ENCODE measurements at regions not wholly inside any gene's neighbourhood (a gene's known extent, or its start where the extent isn't known, plus 50 kb on each side); places are given as distances from the start of the nearest gene placed in this dataset.
"Not testable (repeated sequence)": the region's sequence is repeated elsewhere in the genome, so short reads cannot be mapped to it uniquely, and the experiment has no call there.

DNA sequence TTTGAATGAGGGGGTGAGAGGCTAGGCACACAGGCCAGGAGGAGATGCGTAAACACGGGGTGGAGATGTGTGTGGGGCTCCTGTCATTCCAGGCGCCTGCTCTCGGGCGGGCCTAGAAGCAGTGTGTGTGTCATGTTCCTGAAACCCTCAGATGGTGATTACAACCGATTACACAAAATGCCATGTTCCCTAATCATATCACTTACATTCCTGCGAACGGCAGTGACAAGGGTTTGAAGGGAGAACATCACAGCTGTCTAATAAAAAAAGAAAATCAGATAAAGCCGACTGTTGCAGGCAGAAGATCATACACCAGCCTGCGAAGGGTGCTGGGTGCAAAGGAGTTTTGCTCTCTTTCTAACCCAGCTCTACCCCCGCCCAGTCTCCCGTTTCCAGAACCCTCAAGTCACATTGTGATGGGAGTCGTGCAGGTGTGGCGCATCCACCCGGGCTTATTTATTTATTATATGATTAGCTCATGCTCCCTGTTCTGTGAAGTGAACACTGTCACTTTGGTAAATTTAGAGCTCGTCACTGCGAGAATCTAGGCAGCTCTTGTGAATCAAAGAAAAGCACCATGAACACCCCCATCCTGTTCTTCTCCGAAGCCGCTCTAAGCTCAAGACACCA is 140.3 kb downstream of the NR2F2 start:
- TF ChIP-seq, protein P1, sequence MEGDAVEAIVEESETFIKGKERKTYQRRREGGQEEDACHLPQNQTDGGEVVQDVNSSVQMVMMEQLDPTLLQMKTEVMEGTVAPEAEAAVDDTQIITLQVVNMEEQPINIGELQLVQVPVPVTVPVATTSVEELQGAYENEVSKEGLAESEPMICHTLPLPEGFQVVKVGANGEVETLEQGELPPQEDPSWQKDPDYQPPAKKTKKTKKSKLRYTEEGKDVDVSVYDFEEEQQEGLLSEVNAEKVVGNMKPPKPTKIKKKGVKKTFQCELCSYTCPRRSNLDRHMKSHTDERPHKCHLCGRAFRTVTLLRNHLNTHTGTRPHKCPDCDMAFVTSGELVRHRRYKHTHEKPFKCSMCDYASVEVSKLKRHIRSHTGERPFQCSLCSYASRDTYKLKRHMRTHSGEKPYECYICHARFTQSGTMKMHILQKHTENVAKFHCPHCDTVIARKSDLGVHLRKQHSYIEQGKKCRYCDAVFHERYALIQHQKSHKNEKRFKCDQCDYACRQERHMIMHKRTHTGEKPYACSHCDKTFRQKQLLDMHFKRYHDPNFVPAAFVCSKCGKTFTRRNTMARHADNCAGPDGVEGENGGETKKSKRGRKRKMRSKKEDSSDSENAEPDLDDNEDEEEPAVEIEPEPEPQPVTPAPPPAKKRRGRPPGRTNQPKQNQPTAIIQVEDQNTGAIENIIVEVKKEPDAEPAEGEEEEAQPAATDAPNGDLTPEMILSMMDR (IDR thresholded peaks at IDR 0.05; ENCODE audit: partially characterized antibody, unreplicated experiment) = no peak
- H3K9me3 Mint-ChIP-seq (ENCODE audit: unreplicated experiment) = no peaks in the 10 kb centered on the region
- no peaks in the 10 kb centered on the region for H3K36me3 Mint-ChIP-seq (ENCODE audit: unreplicated experiment)
- no peak overlapping the region for H3K27ac Mint-ChIP-seq (ENCODE audit: unreplicated experiment)
- H3K27me3 Mint-ChIP-seq (ENCODE audit: unreplicated experiment) = peaks cover 4% of the 10 kb centered on the region
- no peaks in the 10 kb centered on the region for H3K4me1 Mint-ChIP-seq (ENCODE audit: low read depth, unreplicated experiment)
- DNase-seq = no peak
- H3K4me3 Mint-ChIP-seq (ENCODE audit: unreplicated experiment) = no peak overlapping the region

DNA sequence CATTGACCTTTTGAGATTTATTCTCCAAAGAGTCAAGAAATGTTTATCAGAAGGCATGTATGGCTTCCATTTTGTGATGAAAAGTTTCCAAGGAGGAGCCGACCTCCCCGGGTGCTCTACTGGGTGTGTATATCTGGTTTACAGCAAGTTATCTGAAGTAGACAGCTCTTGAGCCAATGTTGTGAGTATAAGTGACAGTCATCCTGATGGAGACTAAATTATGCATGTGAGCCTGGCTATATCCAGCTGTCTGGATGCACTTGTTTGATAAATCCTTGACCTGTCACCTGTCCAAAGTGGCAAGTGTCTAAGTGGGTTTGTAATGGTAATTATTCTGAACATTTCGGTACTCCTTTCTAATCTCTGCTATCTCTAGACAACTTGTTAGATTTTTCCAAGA is 142.2 kb downstream of the NR2F2 start:
- no peak overlapping the region for H3K4me3 Mint-ChIP-seq (ENCODE audit: unreplicated experiment)
- H3K27ac Mint-ChIP-seq (ENCODE audit: unreplicated experiment) = no peak overlapping the region
- no peaks in the 10 kb centered on the region for H3K4me1 Mint-ChIP-seq (ENCODE audit: low read depth, unreplicated experiment)
- TF ChIP-seq, protein P1 (IDR thresholded peaks at IDR 0.05; ENCODE audit: partially characterized antibody, unreplicated experiment) = no peak
- peaks cover 4% of the 10 kb centered on the region for H3K27me3 Mint-ChIP-seq (ENCODE audit: unreplicated experiment)
- no peaks in the 10 kb centered on the region for H3K9me3 Mint-ChIP-seq (ENCODE audit: unreplicated experiment)
- DNase-seq = no peak
- H3K36me3 Mint-ChIP-seq (ENCODE audit: unreplicated experiment) = no peaks in the 10 kb centered on the region

DNA sequence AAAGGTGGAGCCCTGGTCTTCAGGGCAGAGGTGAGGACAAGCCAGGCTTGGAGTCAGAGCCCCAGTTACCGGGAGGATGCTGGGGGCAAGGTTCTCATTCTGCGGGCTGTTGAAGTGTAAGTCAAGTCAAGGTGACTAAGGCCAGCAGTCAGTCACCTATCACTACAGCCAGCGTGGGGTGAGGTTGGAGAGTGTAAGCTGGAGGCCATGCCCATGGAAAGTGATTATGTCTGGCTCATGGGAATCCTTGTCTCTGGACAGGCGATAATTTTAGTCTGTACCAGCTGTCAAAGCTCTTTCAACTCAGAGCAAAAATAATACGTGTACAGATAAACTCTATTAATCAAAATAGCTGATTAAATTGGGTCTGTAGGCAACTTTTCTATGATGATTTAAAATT is 143.1 kb downstream of the NR2F2 start:
- DNase-seq = no peak
- TF ChIP-seq, protein P1 (IDR thresholded peaks at IDR 0.05; ENCODE audit: partially characterized antibody, unreplicated experiment) = no peak
- Mint-ChIP-seq H3K4me1 (ENCODE audit: low read depth, unreplicated experiment) (no peaks in the 10 kb centered on the region), H3K4me3 (ENCODE audit: unreplicated experiment) (no peak overlapping the region), H3K27ac (ENCODE audit: unreplicated experiment) (no peak overlapping the region), H3K36me3 (ENCODE audit: unreplicated experiment) (no peaks in the 10 kb centered on the region), H3K9me3 (ENCODE audit: unreplicated experiment) (no peaks in the 10 kb centered on the region), H3K27me3 (ENCODE audit: unreplicated experiment) (peaks cover 4% of the 10 kb centered on the region)

DNA sequence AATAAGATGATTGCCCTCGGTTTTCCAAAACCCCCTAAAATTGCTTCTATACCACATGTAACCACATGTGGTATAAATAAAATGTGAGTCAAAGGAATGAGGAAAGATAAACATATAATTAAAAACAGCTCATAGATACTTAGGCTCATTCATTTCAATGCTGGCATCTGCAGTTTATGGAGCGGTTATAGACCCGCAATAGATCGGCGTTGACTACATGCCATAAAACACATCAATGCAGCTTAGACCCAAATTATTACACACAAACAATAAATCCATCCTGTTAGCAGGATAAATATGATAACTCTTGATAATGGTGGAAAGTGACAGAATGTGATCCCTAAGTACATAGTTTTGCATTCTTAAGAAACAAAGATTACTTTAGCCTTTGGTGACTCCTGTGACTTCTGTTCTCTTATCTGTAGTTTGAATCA is 143.7 kb downstream of the NR2F2 start:
- Mint-ChIP-seq H3K4me1 (ENCODE audit: low read depth, unreplicated experiment) (no peaks in the 10 kb centered on the region), H3K9me3 (ENCODE audit: unreplicated experiment) (no peaks in the 10 kb centered on the region), H3K27me3 (ENCODE audit: unreplicated experiment) (peaks cover 4% of the 10 kb centered on the region), H3K27ac (ENCODE audit: unreplicated experiment) (no peak overlapping the region), H3K36me3 (ENCODE audit: unreplicated experiment) (no peaks in the 10 kb centered on the region), H3K4me3 (ENCODE audit: unreplicated experiment) (no peak overlapping the region)
- TF ChIP-seq, protein P1 (IDR thresholded peaks at IDR 0.05; ENCODE audit: partially characterized antibody, unreplicated experiment) = no peak
- no peak for DNase-seq

DNA sequence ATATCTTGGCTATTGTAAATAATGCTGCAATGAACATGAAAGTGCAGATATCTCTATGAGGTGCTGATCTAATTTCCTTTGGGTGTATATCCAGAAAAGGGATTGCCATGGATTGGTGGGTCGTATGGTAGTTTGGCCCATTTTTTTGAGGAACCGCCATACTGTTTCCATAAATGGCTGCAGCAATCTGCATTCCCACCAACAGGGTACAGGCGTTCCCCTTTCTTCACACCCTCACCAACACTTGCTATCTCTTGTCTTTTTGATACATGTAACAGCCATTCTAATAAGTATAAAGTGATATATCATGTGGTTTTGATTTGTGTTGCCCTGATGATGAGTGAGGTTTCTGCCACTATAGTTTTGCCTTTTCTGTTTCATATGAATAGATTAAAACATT is 146.7 kb downstream of the NR2F2 start:
- TF ChIP-seq, protein P1 (IDR thresholded peaks at IDR 0.05; ENCODE audit: partially characterized antibody, unreplicated experiment) = no peak
- Mint-ChIP-seq H3K27me3 (ENCODE audit: unreplicated experiment) (no peaks in the 10 kb centered on the region), H3K4me3 (ENCODE audit: unreplicated experiment) (no peak overlapping the region), H3K36me3 (ENCODE audit: unreplicated experiment) (no peaks in the 10 kb centered on the region), H3K4me1 (ENCODE audit: low read depth, unreplicated experiment) (no peaks in the 10 kb centered on the region), H3K27ac (ENCODE audit: unreplicated experiment) (no peak overlapping the region), H3K9me3 (ENCODE audit: unreplicated experiment) (no peaks in the 10 kb centered on the region)
- DNase-seq = no peak

DNA sequence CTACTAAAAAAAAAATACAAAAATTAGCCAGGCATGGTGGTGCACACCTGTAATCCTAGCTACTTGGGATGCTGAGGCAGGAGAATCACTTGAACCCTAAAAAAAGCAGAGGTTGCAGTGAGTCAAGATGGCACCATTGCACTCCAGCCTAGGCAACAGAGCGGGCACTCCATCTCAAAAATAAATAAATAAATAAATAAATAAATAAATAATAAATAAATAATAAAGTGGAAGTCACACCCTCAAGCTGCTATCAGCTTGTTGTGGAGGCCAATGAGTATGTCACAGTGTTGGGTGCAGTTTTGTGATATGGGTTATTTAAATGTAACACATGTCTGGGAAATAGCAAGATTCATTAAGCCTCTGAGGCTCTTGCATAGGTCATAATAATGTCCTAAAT is 153.9 kb downstream of the NR2F2 start:
- H3K9me3 Mint-ChIP-seq (ENCODE audit: unreplicated experiment); H3K4me1 Mint-ChIP-seq (ENCODE audit: low read depth, unreplicated experiment); DNase-seq; H3K27ac Mint-ChIP-seq (ENCODE audit: unreplicated experiment); H3K27me3 Mint-ChIP-seq (ENCODE audit: unreplicated experiment); H3K4me3 Mint-ChIP-seq (ENCODE audit: unreplicated experiment); H3K36me3 Mint-ChIP-seq (ENCODE audit: unreplicated experiment): not testable (repeated sequence)

Data from glutamatergic neuron (in vitro differentiated cells).